Calu3 (cell line): ENCODE measurements at regions not wholly inside any gene's neighbourhood (a gene's known extent, or its start where the extent isn't known, plus 50 kb on each side); places are given as distances from the start of the nearest gene placed in this dataset.

ENCODE experiments used
- BruUV-seq: library from RNA; stranded (reverse); fragments of 400-500 nt; replicated peaks from 2 replicates; lab custom pipeline; 2021; lab: Mats Ljungman, UMichigan
- CTCF ChIA-PET: fragments of 300-600 bp; sonication (Branson Sonifier 250); formaldehyde crosslinking; loops from one replicate; lab custom pipeline; 2022; ENCODE audit warnings: antibody characterized with exemption; lab: Charles Lee
- DNase-seq: peaks from one replicate; pipeline ENCODE4 v3.0.0; 2022
- H3K27ac Mint-ChIP-seq: one replicate; pipeline ENCODE4 v1.8.0; 2022; ENCODE audit warnings: mixed read lengths; ENCODE audit not compliant: unreplicated experiment
- H3K27me3 Mint-ChIP-seq: one replicate; pipeline ENCODE4 v1.8.0; 2022; ENCODE audit warnings: mixed read lengths; ENCODE audit not compliant: unreplicated experiment
- H3K36me3 Mint-ChIP-seq: one replicate; pipeline ENCODE4 v1.8.0; 2022; ENCODE audit warnings: mild to moderate bottlenecking, moderate library complexity, mixed read lengths; ENCODE audit not compliant: insufficient read depth, unreplicated experiment
- H3K4me1 Mint-ChIP-seq: one replicate; pipeline ENCODE4 v1.8.0; 2022; ENCODE audit warnings: mild to moderate bottlenecking, low read depth, mixed read lengths; ENCODE audit not compliant: unreplicated experiment
- H3K4me3 Mint-ChIP-seq: one replicate; pipeline ENCODE4 v1.8.0; 2022; ENCODE audit warnings: mild to moderate bottlenecking, low read depth, moderate library complexity, mixed read lengths; ENCODE audit not compliant: unreplicated experiment
- H3K9me3 Mint-ChIP-seq: one replicate; pipeline ENCODE4 v1.8.0; 2022; ENCODE audit warnings: low read depth, mixed read lengths; ENCODE audit not compliant: unreplicated experiment
- intact Hi-C: fragments of 100-400 bp; cut with micrococcal nuclease; formaldehyde crosslinking; loops from one replicate; pipeline ENCODE4 v1.10.0; 2022; ENCODE audit not compliant: unreplicated experiment
- TF ChIP-seq, protein P1 (sequence below): fragments of 200-600 bp; IDR thresholded peaks from one replicate; pipeline ENCODE4 v1.8.0; 2022; ENCODE audit warnings: antibody characterized with exemption; ENCODE audit not compliant: unreplicated experiment

GRCh38 chr5:164359260-164360255, 854.1 kb downstream of the MAT2B start:
- intact Hi-C loops = no loop called here
- Mint-ChIP-seq H3K27ac (no peak overlapping the region), H3K9me3 (no peaks in the 10 kb centered on the region), H3K27me3 (no peaks in the 10 kb centered on the region), H3K36me3 (no peaks in the 10 kb centered on the region), H3K4me1 (peaks cover 9% of the 10 kb centered on the region), H3K4me3 (no peak overlapping the region)
- DNase-seq = no peak
- no TSS peak for BruUV-seq
- TF ChIP-seq, protein P1, sequence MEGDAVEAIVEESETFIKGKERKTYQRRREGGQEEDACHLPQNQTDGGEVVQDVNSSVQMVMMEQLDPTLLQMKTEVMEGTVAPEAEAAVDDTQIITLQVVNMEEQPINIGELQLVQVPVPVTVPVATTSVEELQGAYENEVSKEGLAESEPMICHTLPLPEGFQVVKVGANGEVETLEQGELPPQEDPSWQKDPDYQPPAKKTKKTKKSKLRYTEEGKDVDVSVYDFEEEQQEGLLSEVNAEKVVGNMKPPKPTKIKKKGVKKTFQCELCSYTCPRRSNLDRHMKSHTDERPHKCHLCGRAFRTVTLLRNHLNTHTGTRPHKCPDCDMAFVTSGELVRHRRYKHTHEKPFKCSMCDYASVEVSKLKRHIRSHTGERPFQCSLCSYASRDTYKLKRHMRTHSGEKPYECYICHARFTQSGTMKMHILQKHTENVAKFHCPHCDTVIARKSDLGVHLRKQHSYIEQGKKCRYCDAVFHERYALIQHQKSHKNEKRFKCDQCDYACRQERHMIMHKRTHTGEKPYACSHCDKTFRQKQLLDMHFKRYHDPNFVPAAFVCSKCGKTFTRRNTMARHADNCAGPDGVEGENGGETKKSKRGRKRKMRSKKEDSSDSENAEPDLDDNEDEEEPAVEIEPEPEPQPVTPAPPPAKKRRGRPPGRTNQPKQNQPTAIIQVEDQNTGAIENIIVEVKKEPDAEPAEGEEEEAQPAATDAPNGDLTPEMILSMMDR = no peak
- CTCF ChIA-PET = no interaction called here

- BruUV-seq = no TSS peak
- Mint-ChIP-seq H3K4me1 (peaks cover 9% of the 10 kb centered on the region), H3K4me3 (no peak overlapping the region), H3K9me3 (no peaks in the 10 kb centered on the region), H3K36me3 (no peaks in the 10 kb centered on the region), H3K27ac (no peak overlapping the region), H3K27me3 (no peaks in the 10 kb centered on the region)
- intact Hi-C loops = no loop called here
- CTCF ChIA-PET = no interaction called here
- TF ChIP-seq, protein P1 = no peak
- DNase-seq = no peak
Observed at GRCh38 chr5:164360589-164360988, 855.2 kb downstream of the MAT2B start.

DNA sequence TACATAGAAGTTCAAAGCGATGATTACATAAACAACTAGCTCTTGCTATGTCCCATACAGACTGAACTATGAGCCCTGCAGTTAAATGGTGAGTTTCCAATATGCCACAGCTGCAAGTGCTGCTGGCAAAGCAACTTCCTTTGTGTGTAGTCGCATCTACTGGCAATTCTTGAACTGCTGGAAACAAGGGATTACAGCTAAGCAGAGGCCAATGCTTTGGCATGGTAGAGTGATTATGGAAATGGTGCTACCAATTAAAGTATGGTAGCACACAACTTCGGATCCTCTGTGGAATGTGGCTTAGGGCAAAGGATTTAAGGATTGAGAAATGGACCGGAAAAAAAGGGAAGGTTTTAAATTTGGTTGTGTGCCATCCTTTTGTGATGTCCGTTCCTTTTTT, 856.6 kb downstream of the MAT2B start:
- CTCF ChIA-PET = interaction anchor here (0.9 to 1.5 kb wide), 2 partner anchors 15 to 17 kb away, joined by 3 read pairs; no protein-coding TSS in a partner anchor
- no peak for DNase-seq
- no peaks in the 10 kb centered on the region for H3K9me3 Mint-ChIP-seq

GRCh38 chr5:164362835-164363234, 857.4 kb downstream of the MAT2B start:
- H3K27ac Mint-ChIP-seq = no peak overlapping the region
- H3K36me3 Mint-ChIP-seq = no peaks in the 10 kb centered on the region
- CTCF ChIA-PET = no interaction called here
- H3K9me3 Mint-ChIP-seq = no peaks in the 10 kb centered on the region
- H3K4me1 Mint-ChIP-seq = peaks cover 9% of the 10 kb centered on the region
- H3K27me3 Mint-ChIP-seq = no peaks in the 10 kb centered on the region
- TF ChIP-seq, protein P1 = no peak
- DNase-seq = no peak
- no TSS peak for BruUV-seq
- intact Hi-C loops = no loop called here
- H3K4me3 Mint-ChIP-seq = no peak overlapping the region

More for the DNA sequence above, 856.6 kb downstream of the MAT2B start:
- intact Hi-C loops = no loop called here
- H3K36me3 Mint-ChIP-seq = no peaks in the 10 kb centered on the region
- TF ChIP-seq, protein P1 = no peak
- H3K4me1 Mint-ChIP-seq = peaks cover 9% of the 10 kb centered on the region
- BruUV-seq = no TSS peak
- no peak overlapping the region for H3K27ac Mint-ChIP-seq
- no peaks in the 10 kb centered on the region for H3K27me3 Mint-ChIP-seq
- no peak overlapping the region for H3K4me3 Mint-ChIP-seq
